ENCODE measurements at regions not wholly inside any gene's neighbourhood (a gene's known extent, or its start where the extent isn't known, plus 50 kb on each side); places are given as distances from the start of the nearest gene placed in this dataset.

DNA sequence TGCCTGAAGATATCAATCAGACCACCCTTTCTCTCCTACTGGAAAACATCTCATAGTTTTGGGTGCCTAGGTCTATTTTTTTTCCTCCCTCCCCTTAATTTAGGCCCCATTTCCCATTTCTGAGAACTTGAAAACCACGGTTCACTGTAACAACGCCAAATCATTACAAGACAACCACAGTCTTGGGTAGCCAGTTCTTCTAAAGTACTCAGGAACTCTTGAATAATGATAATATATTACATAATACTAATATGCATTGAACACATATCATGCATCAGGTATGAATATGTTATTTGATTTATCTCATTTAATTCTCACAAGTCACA is 185.1 kb upstream of the ADO start:
- H3K27me3 ChIP-seq (replicated peaks; ENCODE audit: insufficient read depth): no peaks in the 10 kb centered on the region
- 85 to 87% methylated on average over 2 of the region's 2 CpGs for WGBS, 2 experiments (ENCODE audit: low coverage in 1 of 2, low lambda C conversion rate in 2 of 2, missing lambda C conversion rate in 2 of 2)
- no peaks in the 10 kb centered on the region for H3K9me3 ChIP-seq (ENCODE audit: low read depth)
- no peaks in the 10 kb centered on the region for H3K9me2 ChIP-seq (ENCODE audit: insufficient read depth)
- no peak overlapping the region for H3K9ac ChIP-seq
- no peak overlapping the region for H2AFZ ChIP-seq
- no peak for DNase-seq
- in situ Hi-C loops (cut with MboI): loop anchor here (10.0 kb wide), 2 partner anchors 185 to 465 kb away; partner anchors contain the start of gene ADO
- H4K20me1 ChIP-seq (ENCODE audit: insufficient read depth): no peaks in the 10 kb centered on the region
- H3F3A ChIP-seq (ENCODE audit: insufficient read depth): peaks cover 6% of the 10 kb centered on the region
- no peak for TF ChIP-seq EZH2phosphoT487 (IDR thresholded peaks at IDR 0.05; ENCODE audit: insufficient read depth, low read depth)
- no peak for TF ChIP-seq EZH2 (IDR thresholded peaks at IDR 0.05; ENCODE audit: insufficient read depth, poor library complexity, severe bottlenecking)
- H3K79me2 ChIP-seq (ENCODE audit: insufficient read depth): no peaks in the 10 kb centered on the region
- H3K4me3 ChIP-seq: no peak overlapping the region
- no peaks in the 10 kb centered on the region for H3K36me3 ChIP-seq (ENCODE audit: low read depth)
- no peak overlapping the region for H3K4me2 ChIP-seq (ENCODE audit: unreplicated experiment)
- peaks cover 16% of the 10 kb centered on the region for H3K4me1 ChIP-seq (ENCODE audit: insufficient read depth)
- no peak overlapping the region for H3K27ac ChIP-seq

DNA sequence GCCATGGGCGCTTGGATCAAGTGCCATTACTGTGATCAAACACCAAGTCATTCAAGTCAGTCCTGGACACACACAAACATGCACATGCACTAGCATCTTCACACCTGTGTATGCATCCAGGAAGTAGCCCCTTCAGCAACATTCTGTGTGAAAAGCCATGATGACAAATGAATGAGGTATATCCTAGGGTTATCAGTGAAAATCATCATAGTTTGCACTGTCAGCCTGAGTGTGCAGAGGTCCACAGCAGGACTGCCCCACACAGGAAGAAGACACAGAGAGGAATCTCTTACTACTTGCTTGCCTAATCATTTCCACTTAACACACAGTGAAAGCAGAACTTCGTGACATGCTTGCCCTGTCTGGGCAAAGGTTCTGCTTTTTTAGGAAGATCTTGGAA is 184.0 kb upstream of the ADO start:
- Histone ChIP-seq H3F3A (ENCODE audit: insufficient read depth) (no peaks in the 10 kb centered on the region), H3K4me3 (no peak overlapping the region), H3K36me3 (ENCODE audit: low read depth) (no peaks in the 10 kb centered on the region), H4K20me1 (ENCODE audit: insufficient read depth) (no peaks in the 10 kb centered on the region), H3K27me3 (replicated peaks; ENCODE audit: insufficient read depth) (no peaks in the 10 kb centered on the region), H2AFZ (no peak overlapping the region), H3K9ac (no peak overlapping the region), H3K4me1 (ENCODE audit: insufficient read depth) (peaks cover 12% of the 10 kb centered on the region), H3K4me2 (ENCODE audit: unreplicated experiment) (no peak overlapping the region), H3K9me2 (ENCODE audit: insufficient read depth) (no peaks in the 10 kb centered on the region), H3K79me2 (ENCODE audit: insufficient read depth) (no peaks in the 10 kb centered on the region), H3K9me3 (ENCODE audit: low read depth) (no peaks in the 10 kb centered on the region), H3K27ac (no peak overlapping the region)
- no peak for TF ChIP-seq EZH2 (IDR thresholded peaks at IDR 0.05; ENCODE audit: insufficient read depth, poor library complexity, severe bottlenecking)
- no peak for TF ChIP-seq EZH2phosphoT487 (IDR thresholded peaks at IDR 0.05; ENCODE audit: insufficient read depth, low read depth)
- DNase-seq: no peak
- WGBS, 2 experiments (ENCODE audit: low coverage in 1 of 2, low lambda C conversion rate in 2 of 2, missing lambda C conversion rate in 2 of 2): 93 to 94% methylated on average over 2 of the region's 2 CpGs
- in situ Hi-C loops (cut with MboI): no loop called here

DNA sequence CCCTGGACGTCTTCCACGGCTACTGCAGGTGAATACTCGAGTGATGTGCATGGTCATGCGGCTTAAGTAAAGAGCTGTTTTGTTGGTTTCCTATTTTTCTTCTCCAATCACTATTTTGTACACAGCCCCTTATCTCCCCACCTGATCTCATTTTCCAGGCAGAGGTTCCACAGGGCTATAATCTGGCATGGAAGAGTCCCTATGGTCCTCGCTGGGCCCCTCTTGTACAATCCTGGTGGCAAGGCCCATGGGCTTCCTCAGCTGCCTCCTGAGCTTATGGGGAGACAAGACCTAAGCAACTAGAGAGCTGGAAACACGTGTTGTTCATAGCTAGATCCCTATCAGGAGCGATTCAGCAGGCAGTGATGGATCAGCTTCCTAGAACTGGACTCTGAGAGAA is 181.3 kb upstream of the ADO start:
- H3K9me3 ChIP-seq (ENCODE audit: low read depth): no peaks in the 10 kb centered on the region
- 75 to 82% methylated on average over 7 of the region's 7 CpGs for WGBS, 2 experiments (ENCODE audit: low coverage in 1 of 2, low lambda C conversion rate in 2 of 2, missing lambda C conversion rate in 2 of 2)

DNA sequence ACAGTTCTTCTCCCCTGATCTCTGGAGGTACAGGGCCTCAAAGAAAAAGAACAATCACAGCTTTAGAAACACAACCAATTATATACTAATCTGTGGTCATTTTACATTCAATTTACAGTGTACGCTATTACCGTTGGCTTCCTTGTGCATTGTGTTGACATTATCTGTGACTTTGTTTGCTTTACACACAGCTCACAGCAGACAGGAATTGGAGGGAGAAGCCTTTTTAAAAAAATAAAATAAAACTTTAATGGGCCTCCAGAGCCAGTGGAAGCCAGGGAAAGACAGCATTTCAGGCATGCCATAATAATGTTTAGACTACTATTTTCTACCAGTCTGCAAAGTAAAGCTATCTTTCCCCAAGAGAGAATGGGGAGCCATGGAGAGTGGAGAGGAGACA is 179.0 kb upstream of the ADO start:
- peaks cover 21% of the 10 kb centered on the region; the same call in 1 of the 2 replicates for H3F3A ChIP-seq (ENCODE audit: insufficient read depth)
- H3K36me3 ChIP-seq (ENCODE audit: low read depth): no peaks in the 10 kb centered on the region
- H4K20me1 ChIP-seq (ENCODE audit: insufficient read depth): no peaks in the 10 kb centered on the region
- H3K9me3 ChIP-seq (ENCODE audit: low read depth): no peaks in the 10 kb centered on the region
- in situ Hi-C loops (cut with MboI): no loop called here
- no peak overlapping the region for H2AFZ ChIP-seq
- no peak for DNase-seq
- no peak overlapping the region for H3K4me2 ChIP-seq (ENCODE audit: unreplicated experiment)
- H3K9me2 ChIP-seq (ENCODE audit: insufficient read depth): no peaks in the 10 kb centered on the region
- H3K79me2 ChIP-seq (ENCODE audit: insufficient read depth): no peaks in the 10 kb centered on the region
- H3K4me1 ChIP-seq (ENCODE audit: insufficient read depth): peaks cover 18% of the 10 kb centered on the region
- 86 to 88% methylated on average over 2 of the region's 2 CpGs for WGBS, 2 experiments (ENCODE audit: low coverage in 1 of 2, low lambda C conversion rate in 2 of 2, missing lambda C conversion rate in 2 of 2)
- no peak overlapping the region for H3K4me3 ChIP-seq
- H3K27ac ChIP-seq: no peak overlapping the region
- H3K27me3 ChIP-seq (replicated peaks; ENCODE audit: insufficient read depth): no peaks in the 10 kb centered on the region
- TF ChIP-seq EZH2phosphoT487 (IDR thresholded peaks at IDR 0.05; ENCODE audit: insufficient read depth, low read depth) (no peak), EZH2 (IDR thresholded peaks at IDR 0.05; ENCODE audit: insufficient read depth, poor library complexity, severe bottlenecking) (no peak)
- no peak overlapping the region for H3K9ac ChIP-seq

More for the DNA sequence above, 181.3 kb upstream of the ADO start:
- H3K9me2 ChIP-seq (ENCODE audit: insufficient read depth): no peaks in the 10 kb centered on the region
- peaks cover 29% of the 10 kb centered on the region for H3K4me1 ChIP-seq (ENCODE audit: insufficient read depth)
- H3F3A ChIP-seq (ENCODE audit: insufficient read depth): peaks cover 21% of the 10 kb centered on the region; the same call in 1 of the 2 replicates
- in situ Hi-C loops (cut with MboI): no loop called here
- no peak overlapping the region for H3K9ac ChIP-seq
- no peaks in the 10 kb centered on the region for H3K36me3 ChIP-seq (ENCODE audit: low read depth)
- TF ChIP-seq EZH2 (IDR thresholded peaks at IDR 0.05; ENCODE audit: insufficient read depth, poor library complexity, severe bottlenecking): no peak
- no peak for TF ChIP-seq EZH2phosphoT487 (IDR thresholded peaks at IDR 0.05; ENCODE audit: insufficient read depth, low read depth)
- no peak overlapping the region for H3K4me2 ChIP-seq (ENCODE audit: unreplicated experiment)
- no peak overlapping the region for H3K27ac ChIP-seq
- no peak overlapping the region for H3K4me3 ChIP-seq
- H3K79me2 ChIP-seq (ENCODE audit: insufficient read depth): no peaks in the 10 kb centered on the region
- H2AFZ ChIP-seq: no peak overlapping the region
- H3K27me3 ChIP-seq (replicated peaks; ENCODE audit: insufficient read depth): no peaks in the 10 kb centered on the region
- no peak for DNase-seq
- no peaks in the 10 kb centered on the region for H4K20me1 ChIP-seq (ENCODE audit: insufficient read depth)

DNA sequence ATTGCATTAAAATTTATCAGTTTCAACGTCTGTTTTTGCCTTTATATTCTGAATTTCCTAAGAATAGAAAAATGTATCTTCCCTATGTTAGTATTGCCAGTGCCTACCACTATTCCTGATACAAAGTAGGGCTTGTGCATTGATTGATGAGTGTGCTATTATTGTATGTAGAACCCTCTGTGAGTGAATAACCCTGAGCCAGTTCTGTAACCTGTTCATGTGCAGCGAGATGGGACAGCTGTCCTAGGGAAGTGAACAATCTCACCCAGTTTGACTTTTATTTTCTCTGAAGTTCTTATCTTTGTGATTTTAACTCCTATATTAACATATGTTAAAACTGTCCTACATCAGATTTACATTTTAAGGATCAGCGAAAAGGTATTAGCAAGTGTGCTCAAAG is 178.4 kb upstream of the ADO start:
- TF ChIP-seq EZH2phosphoT487 (IDR thresholded peaks at IDR 0.05; ENCODE audit: insufficient read depth, low read depth) (no peak), EZH2 (IDR thresholded peaks at IDR 0.05; ENCODE audit: insufficient read depth, poor library complexity, severe bottlenecking) (no peak)
- no peak for DNase-seq
- no peaks in the 10 kb centered on the region for H3K79me2 ChIP-seq (ENCODE audit: insufficient read depth)
- H4K20me1 ChIP-seq (ENCODE audit: insufficient read depth): no peaks in the 10 kb centered on the region
- 47 to 49% methylated on average over 3 of the region's 3 CpGs for WGBS, 2 experiments (ENCODE audit: low coverage in 1 of 2, low lambda C conversion rate in 2 of 2, missing lambda C conversion rate in 2 of 2)
- peaks cover 21% of the 10 kb centered on the region; the same call in 1 of the 2 replicates for H3F3A ChIP-seq (ENCODE audit: insufficient read depth)
- in situ Hi-C loops (cut with MboI): no loop called here
- no peak overlapping the region for H2AFZ ChIP-seq
- no peaks in the 10 kb centered on the region for H3K9me2 ChIP-seq (ENCODE audit: insufficient read depth)
- no peaks in the 10 kb centered on the region for H3K36me3 ChIP-seq (ENCODE audit: low read depth)
- H3K4me3 ChIP-seq: peak overlapping the region; percentile 31; the same call in 1 of the 2 replicates
- H3K4me2 ChIP-seq (ENCODE audit: unreplicated experiment): peak overlapping the region; percentile 46
- no peaks in the 10 kb centered on the region for H3K9me3 ChIP-seq (ENCODE audit: low read depth)
- no peaks in the 10 kb centered on the region for H3K27me3 ChIP-seq (replicated peaks; ENCODE audit: insufficient read depth)
- H3K27ac ChIP-seq: no peak overlapping the region
- H3K9ac ChIP-seq: no peak overlapping the region
- peaks cover 18% of the 10 kb centered on the region for H3K4me1 ChIP-seq (ENCODE audit: insufficient read depth)

Measured in GM23248 (cell line).